Activated naive CD4-positive, alpha-beta T cell treated with anti-CD3 and anti-CD28 coated beads, Interleukin-2, amount 50 U/mL, for 72 hours (primary cell): ENCODE measurements at regions not wholly inside any gene's neighbourhood (a gene's known extent, or its start where the extent isn't known, plus 50 kb on each side); places are given as distances from the start of the nearest gene placed in this dataset.
A peak's percentile ranks its signal among the peaks of the same experiment; 100 is the strongest.

ENCODE experiments used
- ATAC-seq, 2 donors: fragments of 150-1000 bp; cut with Tn5 transposase; 2 replicates each; pipeline ENCODE4 v1.10.0; 2021; ENCODE audit warnings: mild to moderate bottlenecking in 2 of 2, moderate library complexity in 2 of 2
- DNase-seq, 2 donors: peaks; one replicate each; pipeline ENCODE4 v3.0.0; 2021 to 2022; ENCODE audit warnings: low spot score in 2 of 2
- H3K27ac Mint-ChIP-seq, 2 donors: one replicate each; pipeline ENCODE4 v1.8.0; 2022; ENCODE audit warnings: mild to moderate bottlenecking in 2 of 2, mixed read lengths in 2 of 2
- H3K36me3 Mint-ChIP-seq, 2 donors: one replicate each; pipeline ENCODE4 v1.8.0; 2022; ENCODE audit warnings: mixed read lengths in 2 of 2
- H3K9me3 Mint-ChIP-seq, 2 donors: one replicate each; pipeline ENCODE4 v1.8.0; 2022; ENCODE audit warnings: mixed read lengths in 2 of 2

GRCh38 chr17:52395308-52395707 is 236.8 kb upstream of the CA10 start:
- ATAC-seq (no peak), DNase-seq (no peak)
- H3K9me3 Mint-ChIP-seq = peaks cover 0 to 7% of the 10 kb centered on the region in 2 donors
- no peaks in the 10 kb centered on the region for H3K36me3 Mint-ChIP-seq
- no peak overlapping the region for H3K27ac Mint-ChIP-seq

- Mint-ChIP-seq H3K36me3 (no peaks in the 10 kb centered on the region), H3K9me3 (no peaks in the 10 kb centered on the region), H3K27ac (no peak overlapping the region)
- no peak for DNase-seq
- ATAC-seq = no peak
Measured at GRCh38 chr17:52390422-52390821, 231.9 kb upstream of the CA10 start.

GRCh38 chr17:52389632-52390031 is 231.1 kb upstream of the CA10 start:
- DNase-seq (no peak), ATAC-seq (no peak)
- Mint-ChIP-seq H3K9me3 (no peaks in the 10 kb centered on the region), H3K27ac (no peak overlapping the region), H3K36me3 (no peaks in the 10 kb centered on the region)

GRCh38 chr17:52388941-52389340 is 230.4 kb upstream of the CA10 start:
- H3K27ac Mint-ChIP-seq = no peak overlapping the region
- no peaks in the 10 kb centered on the region for H3K36me3 Mint-ChIP-seq
- no peaks in the 10 kb centered on the region for H3K9me3 Mint-ChIP-seq
- DNase-seq (no peak), ATAC-seq (no peak)

- DNase-seq (no peak), ATAC-seq (no peak)
- Mint-ChIP-seq H3K9me3 (peaks cover 0 to under 1% of the 10 kb centered on the region in 2 donors), H3K27ac (no peak overlapping the region), H3K36me3 (no peaks in the 10 kb centered on the region)
Measured at GRCh38 chr17:52384695-52385094, 226.2 kb upstream of the CA10 start.

- H3K36me3 Mint-ChIP-seq = no peaks in the 10 kb centered on the region
- no peak overlapping the region for H3K27ac Mint-ChIP-seq
- H3K9me3 Mint-ChIP-seq = peaks cover 0 to 5% of the 10 kb centered on the region in 2 donors
- peak in 1 of 2 donors; percentile 22 for DNase-seq
- ATAC-seq = peak; percentile 22 to 66
Measured at GRCh38 chr17:52383493-52384100, 225.1 kb upstream of the CA10 start.

GRCh38 chr17:52378860-52379259 is 220.3 kb upstream of the CA10 start:
- ATAC-seq (no peak), DNase-seq (no peak)
- no peaks in the 10 kb centered on the region for H3K36me3 Mint-ChIP-seq
- no peak overlapping the region for H3K27ac Mint-ChIP-seq
- H3K9me3 Mint-ChIP-seq = peaks cover 0 to 5% of the 10 kb centered on the region in 2 donors

- Mint-ChIP-seq H3K9me3 (peaks cover 0 to 5% of the 10 kb centered on the region in 2 donors), H3K36me3 (no peaks in the 10 kb centered on the region), H3K27ac (no peak overlapping the region)
- DNase-seq (no peak), ATAC-seq (no peak)
Measured at GRCh38 chr17:52376137-52376536, 217.6 kb upstream of the CA10 start.

- no peak for DNase-seq
- Mint-ChIP-seq H3K36me3 (no peaks in the 10 kb centered on the region), H3K9me3 (peaks cover 0 to 4% of the 10 kb centered on the region in 2 donors), H3K27ac (no peak overlapping the region)
- no peak for ATAC-seq
Measured at GRCh38 chr17:52368886-52369285, 210.4 kb upstream of the CA10 start.

- DNase-seq (no peak), ATAC-seq (no peak)
- H3K9me3 Mint-ChIP-seq = peaks cover 14 to 27% of the 10 kb centered on the region in 2 donors
- no peaks in the 10 kb centered on the region for H3K36me3 Mint-ChIP-seq
- no peak overlapping the region for H3K27ac Mint-ChIP-seq
Measured at GRCh38 chr17:52357854-52358253, 199.3 kb upstream of the CA10 start.

GRCh38 chr17:52336796-52337195 is 178.3 kb upstream of the CA10 start:
- peaks cover 15 to 19% of the 10 kb centered on the region in 2 donors for H3K9me3 Mint-ChIP-seq
- no peak for DNase-seq
- ATAC-seq = no peak
- H3K36me3 Mint-ChIP-seq = no peaks in the 10 kb centered on the region
- no peak overlapping the region for H3K27ac Mint-ChIP-seq

GRCh38 chr17:52306314-52306713 is 147.8 kb upstream of the CA10 start:
- peaks cover 6% of the 10 kb centered on the region in 2 donors for H3K9me3 Mint-ChIP-seq
- no peak overlapping the region for H3K27ac Mint-ChIP-seq
- DNase-seq (no peak), ATAC-seq (no peak)
- H3K36me3 Mint-ChIP-seq = no peaks in the 10 kb centered on the region

GRCh38 chr17:52298881-52299280 is 140.4 kb upstream of the CA10 start:
- Mint-ChIP-seq H3K27ac (no peak overlapping the region), H3K9me3 (no peaks in the 10 kb centered on the region), H3K36me3 (no peaks in the 10 kb centered on the region)
- ATAC-seq = no peak
- DNase-seq = no peak

GRCh38 chr17:52297230-52298010 is 138.9 kb upstream of the CA10 start:
- Mint-ChIP-seq H3K9me3 (peaks cover 0 to 9% of the 10 kb centered on the region in 2 donors), H3K36me3 (no peaks in the 10 kb centered on the region), H3K27ac (no peak overlapping the region)
- no peak for ATAC-seq
- no peak for DNase-seq

GRCh38 chr17:52294301-52294700 is 135.8 kb upstream of the CA10 start:
- Mint-ChIP-seq H3K9me3 (peaks cover 0 to 9% of the 10 kb centered on the region in 2 donors), H3K27ac (no peak overlapping the region), H3K36me3 (no peaks in the 10 kb centered on the region)
- DNase-seq (no peak), ATAC-seq (no peak)

- peaks cover 4 to 10% of the 10 kb centered on the region in 2 donors for H3K9me3 Mint-ChIP-seq
- DNase-seq (no peak), ATAC-seq (no peak)
- no peaks in the 10 kb centered on the region for H3K36me3 Mint-ChIP-seq
- H3K27ac Mint-ChIP-seq = no peak overlapping the region
Measured at GRCh38 chr17:52287611-52288010, 129.1 kb upstream of the CA10 start.

- Mint-ChIP-seq H3K36me3 (no peaks in the 10 kb centered on the region), H3K27ac (no peak overlapping the region), H3K9me3 (peaks cover 4 to 10% of the 10 kb centered on the region in 2 donors)
- DNase-seq = no peak
- ATAC-seq = no peak
Measured at GRCh38 chr17:52283872-52284271, 125.4 kb upstream of the CA10 start.
